BJ (cell line): ENCODE measurements at regions not wholly inside any gene's neighbourhood (a gene's known extent, or its start where the extent isn't known, plus 50 kb on each side); places are given as distances from the start of the nearest gene placed in this dataset.

ENCODE experiments used
- CTCF ChIA-PET: fragments of 350-600 bp; formaldehyde crosslinking; extraction: SDS; loops from one replicate; lab custom pipeline; 2021; ENCODE audit warnings: antibody characterized with exemption, inconsistent platforms; lab: Yijun Ruan, JAX
- POLR2A ChIA-PET: fragments of 300-600 bp; sonication (Branson Sonifier 250); formaldehyde crosslinking; extraction: SDS; loops from one replicate; lab custom pipeline; 2021; ENCODE audit warnings: antibody characterized with exemption; lab: Charles Lee
- DNase-seq: peaks from one replicate; pipeline ENCODE4 v3.0.0-alpha.2; 2011; ENCODE audit warnings: low read depth
- H3K27me3 ChIP-seq: 2 replicates; pipeline ENCODE4 v1.6.0; 2011; ENCODE audit warnings: low read length; ENCODE audit not compliant: control insufficient read depth, insufficient read depth
- H3K36me3 ChIP-seq: 2 replicates; pipeline ENCODE4 v1.5.1; 2011; ENCODE audit warnings: low read length; ENCODE audit not compliant: control insufficient read depth, insufficient read depth
- H3K4me3 ChIP-seq: 2 replicates; pipeline ENCODE4 v1.5.1; 2011; ENCODE audit warnings: low read depth, mild to moderate bottlenecking, control low read depth, low read length
- TF ChIP-seq, protein P1 (sequence below): IDR thresholded peaks from 2 replicates; pipeline ENCODE4 v1.5.1; 2011; ENCODE audit warnings: low read depth, mild to moderate bottlenecking, control low read depth, inconsistent platforms, low read length, moderate library complexity; ENCODE audit not compliant: insufficient read depth

DNA sequence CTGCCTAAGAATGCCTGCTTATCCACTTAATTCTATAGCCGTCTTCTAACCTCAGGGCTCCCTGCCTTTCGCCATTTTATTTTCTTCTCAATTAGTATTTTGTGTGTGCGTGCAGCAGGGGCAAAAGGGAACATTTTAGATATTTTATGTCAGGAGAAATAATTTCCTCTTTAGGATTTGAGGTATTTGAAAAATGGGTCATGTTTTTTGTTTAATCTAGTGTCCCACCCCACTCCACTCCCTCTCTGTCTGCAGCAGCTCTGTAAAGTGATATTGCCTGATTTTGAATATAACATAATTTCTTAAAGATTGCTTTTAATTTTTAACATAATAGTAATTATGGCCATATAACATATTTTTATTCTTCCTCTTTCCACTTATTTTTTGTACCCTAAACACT is 593.2 kb upstream of the DPPA4 start:
- DNase-seq: no peak
- H3K4me3 ChIP-seq: no peak overlapping the region
- no peaks in the 10 kb centered on the region for H3K27me3 ChIP-seq
- CTCF ChIA-PET: no interaction called here
- H3K36me3 ChIP-seq: no peaks in the 10 kb centered on the region
- TF ChIP-seq, protein P1, sequence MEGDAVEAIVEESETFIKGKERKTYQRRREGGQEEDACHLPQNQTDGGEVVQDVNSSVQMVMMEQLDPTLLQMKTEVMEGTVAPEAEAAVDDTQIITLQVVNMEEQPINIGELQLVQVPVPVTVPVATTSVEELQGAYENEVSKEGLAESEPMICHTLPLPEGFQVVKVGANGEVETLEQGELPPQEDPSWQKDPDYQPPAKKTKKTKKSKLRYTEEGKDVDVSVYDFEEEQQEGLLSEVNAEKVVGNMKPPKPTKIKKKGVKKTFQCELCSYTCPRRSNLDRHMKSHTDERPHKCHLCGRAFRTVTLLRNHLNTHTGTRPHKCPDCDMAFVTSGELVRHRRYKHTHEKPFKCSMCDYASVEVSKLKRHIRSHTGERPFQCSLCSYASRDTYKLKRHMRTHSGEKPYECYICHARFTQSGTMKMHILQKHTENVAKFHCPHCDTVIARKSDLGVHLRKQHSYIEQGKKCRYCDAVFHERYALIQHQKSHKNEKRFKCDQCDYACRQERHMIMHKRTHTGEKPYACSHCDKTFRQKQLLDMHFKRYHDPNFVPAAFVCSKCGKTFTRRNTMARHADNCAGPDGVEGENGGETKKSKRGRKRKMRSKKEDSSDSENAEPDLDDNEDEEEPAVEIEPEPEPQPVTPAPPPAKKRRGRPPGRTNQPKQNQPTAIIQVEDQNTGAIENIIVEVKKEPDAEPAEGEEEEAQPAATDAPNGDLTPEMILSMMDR: no peak
- POLR2A ChIA-PET: no interaction called here

DNA sequence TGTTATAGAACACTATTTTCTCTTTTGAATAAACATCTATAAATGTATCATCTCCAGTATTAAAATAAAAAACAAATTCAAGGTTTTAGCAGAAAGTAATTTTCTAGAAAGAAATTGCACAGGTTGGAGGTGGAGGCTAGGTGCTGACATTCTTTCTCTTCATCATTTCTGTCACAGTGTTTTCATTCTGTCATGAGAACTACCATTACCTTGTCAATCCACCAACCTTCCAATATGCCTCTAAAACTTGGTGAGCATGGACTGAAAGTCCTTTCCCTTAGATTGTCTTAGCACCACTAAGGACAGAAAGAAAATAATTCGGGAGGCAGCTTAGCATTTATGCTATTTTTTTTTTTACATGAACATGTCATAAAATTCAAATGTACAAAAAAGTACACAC is 596.2 kb upstream of the DPPA4 start:
- DNase-seq: no peak
- TF ChIP-seq, protein P1: no peak
- ChIA-PET CTCF (interaction anchor here (0.9 kb wide), 1 partner anchor 8 kb away, joined by 3 read pairs; no protein-coding TSS in a partner anchor), POLR2A (no interaction called here)
- H3K36me3 ChIP-seq: no peaks in the 10 kb centered on the region
- no peak overlapping the region for H3K4me3 ChIP-seq
- H3K27me3 ChIP-seq: no peaks in the 10 kb centered on the region

DNA sequence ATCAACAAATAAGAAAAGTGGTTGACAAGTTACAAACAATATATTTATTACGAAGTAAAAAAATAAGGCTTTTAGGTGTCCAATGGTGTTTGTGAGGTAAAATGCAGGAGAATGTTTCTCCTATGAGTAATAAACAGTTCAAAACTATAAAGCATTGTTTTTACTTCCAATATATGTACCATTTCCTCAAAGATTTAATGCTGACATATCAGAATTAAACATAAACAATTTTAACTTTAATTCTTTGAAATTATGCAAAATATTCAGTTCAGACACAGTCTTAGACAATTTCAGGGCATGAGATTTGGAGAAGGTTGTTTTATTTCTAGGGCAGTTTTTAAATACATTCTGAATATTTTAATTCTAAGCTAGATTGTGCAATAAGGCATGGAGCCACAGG is 602.5 kb upstream of the DPPA4 start:
- ChIA-PET POLR2A (no interaction called here), CTCF (interaction anchor here (0.5 kb wide), 1 partner anchor 794 kb away, joined by 3 read pairs; no protein-coding TSS in a partner anchor)

DNA sequence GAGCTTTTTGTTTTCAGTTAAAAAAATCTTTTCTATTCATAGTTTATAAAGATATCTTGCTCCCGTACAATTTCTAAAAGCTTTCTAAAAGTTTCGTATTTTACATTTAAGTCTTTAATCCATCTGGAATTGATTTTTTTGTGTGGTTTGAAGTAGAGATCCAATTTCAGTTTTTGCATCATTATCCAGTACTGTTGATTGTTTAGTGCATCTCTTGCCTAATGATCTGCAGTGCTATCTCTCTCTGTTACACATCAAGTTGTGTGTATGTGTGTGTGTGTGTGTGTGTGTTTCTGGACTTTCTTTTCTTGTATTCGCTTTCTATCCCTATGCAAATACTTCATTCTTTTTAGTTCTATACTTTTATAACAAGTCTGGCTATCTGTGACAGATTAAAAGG is 605.8 kb upstream of the DPPA4 start:
- CTCF ChIA-PET: interaction anchor here (0.5 to 0.6 kb wide), 2 partner anchors 8 to 1283 kb away, joined by 3 read pairs; no protein-coding TSS in a partner anchor
- POLR2A ChIA-PET: no interaction called here
- H3K27me3 ChIP-seq: no peaks in the 10 kb centered on the region
- TF ChIP-seq, protein P1: no peak
- H3K36me3 ChIP-seq: no peaks in the 10 kb centered on the region
- H3K4me3 ChIP-seq: no peak overlapping the region
- peak; percentile 35 for DNase-seq

More for the DNA sequence above, 602.5 kb upstream of the DPPA4 start:
- H3K4me3 ChIP-seq: no peak overlapping the region
- DNase-seq: no peak
- H3K36me3 ChIP-seq: no peaks in the 10 kb centered on the region
- no peaks in the 10 kb centered on the region for H3K27me3 ChIP-seq
- TF ChIP-seq, protein P1: no peak

DNA sequence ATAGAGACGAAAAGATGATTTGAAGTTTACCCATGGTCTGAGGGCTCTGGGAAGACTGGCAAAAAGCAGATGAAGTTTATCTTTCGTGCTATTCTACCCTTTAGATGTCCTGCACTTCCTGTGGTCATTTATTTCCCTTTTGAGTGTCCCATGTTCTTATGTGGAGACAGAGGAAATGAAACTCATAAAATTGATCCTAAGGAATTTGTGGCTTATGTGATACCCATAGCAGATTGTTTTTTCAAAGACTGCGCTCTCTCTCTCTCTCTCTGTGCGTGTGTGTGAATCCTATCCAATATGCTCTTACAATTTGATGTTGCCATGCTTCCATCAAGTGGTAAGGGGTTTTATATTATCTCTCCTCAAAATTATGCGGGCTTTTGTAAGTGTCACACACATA is 607.5 kb upstream of the DPPA4 start:
- no peaks in the 10 kb centered on the region for H3K36me3 ChIP-seq
- no peak overlapping the region for H3K4me3 ChIP-seq
- no peak for DNase-seq
- TF ChIP-seq, protein P1: no peak
- CTCF ChIA-PET: no interaction called here
- H3K27me3 ChIP-seq: no peaks in the 10 kb centered on the region
- POLR2A ChIA-PET: no interaction called here
